Lung (tissue), 11 donors: ENCODE measurements at regions not wholly inside any gene's neighbourhood (a gene's known extent, or its start where the extent isn't known, plus 50 kb on each side); places are given as distances from the start of the nearest gene placed in this dataset.

Source experiments
- ATAC-seq: fragments of 200-7000 bp; cut with Tn5 transposase; one replicate; pipeline ENCODE4 v1.9.1; 2020; ENCODE audit warnings: moderate number of reproducible peaks; ENCODE audit not compliant: insufficient read depth, low FRiP score
- DNase-seq, 3 donors: peaks; one replicate each; pipeline ENCODE4 v3.0.0-alpha.2; 2013 to 2017
- H3K27ac ChIP-seq, 2 donors: one replicate each; pipeline ENCODE4 v1.5.1; 2013; ENCODE audit warnings: mild to moderate bottlenecking in 2 of 2, moderate library complexity in 2 of 2, control low read depth in 1 of 2, inconsistent platforms in 1 of 2, low read depth in 1 of 2, low read length in 1 of 2
- H3K27me3 ChIP-seq, 3 donors: one replicate each; pipeline ENCODE4 v1.5.1; 2013; ENCODE audit warnings: low read length in 2 of 3; ENCODE audit not compliant: control insufficient read depth in 3 of 3, insufficient read depth in 3 of 3
- H3K36me3 ChIP-seq, 4 donors: one replicate each; pipeline ENCODE4 v1.5.1; 2013; ENCODE audit warnings: low read length in 4 of 4, mild to moderate bottlenecking in 1 of 4, moderate library complexity in 1 of 4; ENCODE audit not compliant: control insufficient read depth in 4 of 4, insufficient read depth in 4 of 4
- H3K4me1 ChIP-seq, 5 donors: one replicate each; pipeline ENCODE4 v1.5.1; 2013; ENCODE audit warnings: low read length in 5 of 5, mild to moderate bottlenecking in 2 of 5, moderate library complexity in 1 of 5; ENCODE audit not compliant: control insufficient read depth in 5 of 5, insufficient read depth in 5 of 5
- H3K4me3 ChIP-seq: one replicate; pipeline ENCODE4 v1.5.1; 2013; ENCODE audit warnings: mild to moderate bottlenecking, control low read depth, moderate library complexity
- H3K9ac ChIP-seq, 2 donors: one replicate each; pipeline ENCODE4 v1.5.1; 2013; ENCODE audit warnings: low read length in 2 of 2, control low read depth in 1 of 2; ENCODE audit not compliant: insufficient read depth in 1 of 2
- H3K9me3 ChIP-seq, 4 donors: one replicate each; pipeline ENCODE4 v1.5.1; 2013; ENCODE audit warnings: low read length in 3 of 4, mild to moderate bottlenecking in 1 of 4, moderate library complexity in 1 of 4; ENCODE audit not compliant: control insufficient read depth in 4 of 4, insufficient read depth in 3 of 4
- CTCF ChIP-seq: IDR thresholded peaks from 2 replicates; pipeline ENCODE4 v1.5.1; 2012; ENCODE audit warnings: mild to moderate bottlenecking; ENCODE audit errors: control extremely low read depth, extremely low read depth
- WGBS, 2 donors: extraction: QIAGEN DNeasy Blood & Tissue Kit; methylation state at CpG; one replicate each; pipeline ENCODE4 v1.1.7; 2013; 5-methylcytosine and 5-hydroxymethylcytosine counted together
- donor health status: control.
- donor health status: control.
- donor health status: Bipolar disorder and iron deficiency.
- donor health status: healthy.
- donor health status: DM: yes; HTN: yes; CAD: no.

DNA sequence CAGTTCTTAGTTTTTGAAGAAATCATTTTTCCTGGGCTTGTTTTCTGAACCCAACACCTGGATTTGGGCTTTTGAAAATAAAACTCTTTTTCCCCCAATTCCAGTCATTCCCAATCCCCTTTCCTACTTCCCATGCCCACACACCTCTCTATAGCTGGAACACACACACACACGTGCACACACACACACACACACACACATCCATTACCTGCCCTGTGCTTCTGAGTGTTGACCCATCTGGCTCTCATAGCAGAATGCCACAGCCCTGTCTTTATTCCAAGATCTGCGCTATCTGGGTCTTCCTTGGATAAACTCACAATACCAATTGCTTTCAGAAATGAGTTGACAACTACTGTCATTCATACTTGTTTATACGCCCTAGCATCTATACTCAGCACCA is 54.9 kb upstream of the C4orf54 start:
- no peaks in the 10 kb centered on the region for H3K27me3 ChIP-seq
- H3K27ac ChIP-seq = no peak overlapping the region
- DNase-seq (no peak), ATAC-seq (no peak)
- WGBS, 2 donors = 79 to 85% methylated on average over 3 of the region's 3 CpGs
- TF ChIP-seq CTCF = no peak
- peaks cover 0 to 17% (median 2%) of the 10 kb centered on the region in 5 donors for H3K4me1 ChIP-seq
- H3K9ac ChIP-seq = no peak overlapping the region
- H3K9me3 ChIP-seq = no peaks in the 10 kb centered on the region
- H3K4me3 ChIP-seq = no peak overlapping the region
- no peaks in the 10 kb centered on the region for H3K36me3 ChIP-seq

GRCh38 chr4:99712099-99712498 is 54.5 kb upstream of the C4orf54 start:
- no peaks in the 10 kb centered on the region for H3K9me3 ChIP-seq
- H3K4me3 ChIP-seq = no peak overlapping the region
- TF ChIP-seq CTCF = no peak
- peaks cover 0 to 17% (median 2%) of the 10 kb centered on the region in 5 donors for H3K4me1 ChIP-seq
- H3K27ac ChIP-seq = no peak overlapping the region
- no peak for DNase-seq
- H3K27me3 ChIP-seq = no peaks in the 10 kb centered on the region
- ATAC-seq = no peak
- WGBS, 2 donors = 88 to 96% methylated on average over 1 of the region's 1 CpG
- no peak overlapping the region for H3K9ac ChIP-seq
- no peaks in the 10 kb centered on the region for H3K36me3 ChIP-seq

GRCh38 chr4:99711657-99712056 is 54.0 kb upstream of the C4orf54 start:
- ATAC-seq = no peak

More at GRCh38 chr4:99711657-99712056, 54.0 kb upstream of the C4orf54 start:
- Histone ChIP-seq H3K27ac (peak overlapping the region in 1 of 2 donors; percentile 9), H3K9me3 (no peaks in the 10 kb centered on the region), H3K4me1 (peaks cover 0 to 17% (median 0%) of the 10 kb centered on the region in 5 donors), H3K27me3 (no peaks in the 10 kb centered on the region), H3K36me3 (no peaks in the 10 kb centered on the region), H3K9ac (no peak overlapping the region), H3K4me3 (no peak overlapping the region)
- no peak for TF ChIP-seq CTCF
- no peak for DNase-seq
- 85 to 93% methylated on average over 2 of the region's 2 CpGs for WGBS, 2 donors
